ENCODE measurements at regions not wholly inside any gene's neighbourhood (a gene's known extent, or its start where the extent isn't known, plus 50 kb on each side); places are given as distances from the start of the nearest gene placed in this dataset.

- TF ChIP-seq CTCF (IDR thresholded peaks at IDR 0.05), result no peak
- TF ChIP-seq POLR2A (IDR thresholded peaks at IDR 0.05), result no peak
- no peak for TF ChIP-seq POLR2AphosphoS5 (IDR thresholded peaks at IDR 0.05)
Measured at GRCh38 chr4:126264839-126265238, 950.1 kb downstream of the FAT4 start.

All from suprapubic skin (tissue), 4 donors.